Iris pigment epithelial cell (primary cell): ENCODE measurements at regions not wholly inside any gene's neighbourhood (a gene's known extent, or its start where the extent isn't known, plus 50 kb on each side); places are given as distances from the start of the nearest gene placed in this dataset.
"Not testable (repeated sequence)": the region's sequence is repeated elsewhere in the genome, so short reads cannot be mapped to it uniquely, and the experiment has no call there.

Source experiments
- DNase-seq: peaks from one replicate; pipeline ENCODE4 v3.0.0-alpha.2; 2011; ENCODE audit warnings: low read depth

GRCh38 chr10:59037506-59037905 is 138.9 kb upstream of the PHYHIPL start:
- DNase-seq, result no peak

- not testable (repeated sequence) for DNase-seq
These were observed 133.1 kb upstream of the PHYHIPL start for GRCh38 chr10:59043358-59043757.

- DNase-seq, result no peak
These were observed 129.3 kb upstream of the PHYHIPL start for GRCh38 chr10:59047180-59047579.

GRCh38 chr10:59047957-59048618 is 128.4 kb upstream of the PHYHIPL start:
- no peak for DNase-seq

- DNase-seq, result not testable (repeated sequence)
These were observed 122.9 kb upstream of the PHYHIPL start for GRCh38 chr10:59053502-59053901.

- peak; percentile 24 for DNase-seq
These were observed 121.4 kb upstream of the PHYHIPL start for GRCh38 chr10:59055045-59055444.

- peak; percentile 31 for DNase-seq
These were observed 119.1 kb upstream of the PHYHIPL start for GRCh38 chr10:59057345-59057744.

GRCh38 chr10:59060852-59061251 is 115.6 kb upstream of the PHYHIPL start:
- DNase-seq, result no peak

- DNase-seq, result no peak
These were observed 113.0 kb upstream of the PHYHIPL start for GRCh38 chr10:59063491-59063890.

- DNase-seq, result no peak
These were observed 112.3 kb upstream of the PHYHIPL start for GRCh38 chr10:59064080-59064692.

- no peak for DNase-seq
These were observed 111.5 kb upstream of the PHYHIPL start for GRCh38 chr10:59064759-59065539.

GRCh38 chr10:59068581-59069191 is 107.8 kb upstream of the PHYHIPL start:
- DNase-seq, result no peak

GRCh38 chr10:59072038-59072437 is 104.4 kb upstream of the PHYHIPL start:
- DNase-seq, result no peak

- DNase-seq, result no peak
These were observed 102.9 kb upstream of the PHYHIPL start for GRCh38 chr10:59073456-59074053.

GRCh38 chr10:59075576-59075975 is 100.9 kb upstream of the PHYHIPL start:
- no peak for DNase-seq

- no peak for DNase-seq
These were observed 98.6 kb upstream of the PHYHIPL start for GRCh38 chr10:59077855-59078254.

- DNase-seq, result no peak
These were observed 97.5 kb upstream of the PHYHIPL start for GRCh38 chr10:59078978-59079377.

- DNase-seq, result peak; percentile 75
These were observed 96.8 kb upstream of the PHYHIPL start for GRCh38 chr10:59079386-59080226.

- no peak for DNase-seq
These were observed 94.2 kb upstream of the PHYHIPL start for GRCh38 chr10:59082249-59082648.

GRCh38 chr10:59085054-59085453 is 91.4 kb upstream of the PHYHIPL start:
- peak; percentile 3 for DNase-seq
